Lung (tissue), 11 donors: ENCODE measurements at regions not wholly inside any gene's neighbourhood (a gene's known extent, or its start where the extent isn't known, plus 50 kb on each side); places are given as distances from the start of the nearest gene placed in this dataset.

Source experiments
- ATAC-seq: fragments of 200-7000 bp; cut with Tn5 transposase; one replicate; pipeline ENCODE4 v1.9.1; 2020; ENCODE audit warnings: moderate number of reproducible peaks; ENCODE audit not compliant: insufficient read depth, low FRiP score
- DNase-seq, 3 donors: peaks; one replicate each; pipeline ENCODE4 v3.0.0-alpha.2; 2013 to 2017
- H3K27ac ChIP-seq, 2 donors: one replicate each; pipeline ENCODE4 v1.5.1; 2013; ENCODE audit warnings: mild to moderate bottlenecking in 2 of 2, moderate library complexity in 2 of 2, control low read depth in 1 of 2, inconsistent platforms in 1 of 2, low read depth in 1 of 2, low read length in 1 of 2
- H3K27me3 ChIP-seq, 3 donors: one replicate each; pipeline ENCODE4 v1.5.1; 2013; ENCODE audit warnings: low read length in 2 of 3; ENCODE audit not compliant: control insufficient read depth in 3 of 3, insufficient read depth in 3 of 3
- H3K36me3 ChIP-seq, 4 donors: one replicate each; pipeline ENCODE4 v1.5.1; 2013; ENCODE audit warnings: low read length in 4 of 4, mild to moderate bottlenecking in 1 of 4, moderate library complexity in 1 of 4; ENCODE audit not compliant: control insufficient read depth in 4 of 4, insufficient read depth in 4 of 4
- H3K4me1 ChIP-seq, 5 donors: one replicate each; pipeline ENCODE4 v1.5.1; 2013; ENCODE audit warnings: low read length in 5 of 5, mild to moderate bottlenecking in 2 of 5, moderate library complexity in 1 of 5; ENCODE audit not compliant: control insufficient read depth in 5 of 5, insufficient read depth in 5 of 5
- H3K4me3 ChIP-seq: one replicate; pipeline ENCODE4 v1.5.1; 2013; ENCODE audit warnings: mild to moderate bottlenecking, control low read depth, moderate library complexity
- H3K9ac ChIP-seq, 2 donors: one replicate each; pipeline ENCODE4 v1.5.1; 2013; ENCODE audit warnings: low read length in 2 of 2, control low read depth in 1 of 2; ENCODE audit not compliant: insufficient read depth in 1 of 2
- H3K9me3 ChIP-seq, 4 donors: one replicate each; pipeline ENCODE4 v1.5.1; 2013; ENCODE audit warnings: low read length in 3 of 4, mild to moderate bottlenecking in 1 of 4, moderate library complexity in 1 of 4; ENCODE audit not compliant: control insufficient read depth in 4 of 4, insufficient read depth in 3 of 4
- CTCF ChIP-seq: IDR thresholded peaks from 2 replicates; pipeline ENCODE4 v1.5.1; 2012; ENCODE audit warnings: mild to moderate bottlenecking; ENCODE audit errors: control extremely low read depth, extremely low read depth
- WGBS, 2 donors: extraction: QIAGEN DNeasy Blood & Tissue Kit; methylation state at CpG; one replicate each; pipeline ENCODE4 v1.1.7; 2013; 5-methylcytosine and 5-hydroxymethylcytosine counted together
- donor health status: control.
- donor health status: control.
- donor health status: Bipolar disorder and iron deficiency.
- donor health status: healthy.
- donor health status: DM: yes; HTN: yes; CAD: no.

GRCh38 chr10:2966134-2966533 is 101.2 kb upstream of the PFKP start:
- H3K36me3 ChIP-seq: no peaks in the 10 kb centered on the region
- DNase-seq: no peak
- H3K27me3 ChIP-seq: peaks cover 0 to 6% (median 0%) of the 10 kb centered on the region in 3 donors
- WGBS, 2 donors: 76 to 78% methylated on average over 4 of the region's 4 CpGs
- H3K4me1 ChIP-seq: no peaks in the 10 kb centered on the region
- TF ChIP-seq CTCF: no peak
- peaks cover 0 to 3% (median 2%) of the 10 kb centered on the region in 4 donors for H3K9me3 ChIP-seq
- H3K27ac ChIP-seq: no peak overlapping the region
- ATAC-seq: no peak
- no peak overlapping the region for H3K9ac ChIP-seq
- no peak overlapping the region for H3K4me3 ChIP-seq

- Histone ChIP-seq H3K36me3 (no peaks in the 10 kb centered on the region), H3K27ac (no peak overlapping the region), H3K9me3 (peaks cover 0 to 5% (median 2%) of the 10 kb centered on the region in 4 donors), H3K27me3 (peaks cover 0 to 3% (median 0%) of the 10 kb centered on the region in 3 donors), H3K4me1 (no peaks in the 10 kb centered on the region), H3K4me3 (no peak overlapping the region), H3K9ac (no peak overlapping the region)
- no peak for DNase-seq
- TF ChIP-seq CTCF: no peak
- 80 to 86% methylated on average over 5 of the region's 5 CpGs for WGBS, 2 donors
- no peak for ATAC-seq
These were observed 102.6 kb upstream of the PFKP start for GRCh38 chr10:2964632-2965296.

GRCh38 chr10:2963889-2964631 is 103.3 kb upstream of the PFKP start:
- TF ChIP-seq CTCF: no peak
- Histone ChIP-seq H3K27ac (no peak overlapping the region), H3K4me1 (no peaks in the 10 kb centered on the region), H3K9ac (no peak overlapping the region), H3K9me3 (peaks cover 0 to 5% (median 2%) of the 10 kb centered on the region in 4 donors), H3K4me3 (no peak overlapping the region), H3K27me3 (peaks cover 0 to 3% (median 0%) of the 10 kb centered on the region in 3 donors), H3K36me3 (no peaks in the 10 kb centered on the region)
- DNase-seq: no peak
- 28 to 30% methylated on average over 3 of the region's 3 CpGs for WGBS, 2 donors
- ATAC-seq: no peak
